Pancreas (tissue), 10 donors: ENCODE measurements at regions not wholly inside any gene's neighbourhood (a gene's known extent, or its start where the extent isn't known, plus 50 kb on each side); places are given as distances from the start of the nearest gene placed in this dataset.

Source experiments
- ATAC-seq, 4 donors: fragments of 200-7000 bp; cut with Tn5 transposase; one replicate each; pipeline versions ENCODE4 v1.8.0 to v1.9.1; 2020; ENCODE audit warnings: mild to moderate bottlenecking in 4 of 4, moderate library complexity in 4 of 4
- DNase-seq, 6 donors: peaks; one replicate each; pipeline ENCODE4 v3.0.0-alpha.2; 2020
- FAIRE-seq: peaks from 2 replicates; lab custom pipeline; 2012; peaks lifted over from hg19 to GRCh38; lab: Jason Lieb, UNC
- H3K27ac ChIP-seq, 4 donors: fragments of 200-600 bp; sonication (generic); 1 replicate in 3 of 4; 2 replicates in 1 of 4; pipeline versions ENCODE4 v1.5.0 to v1.8.0; 2020
- H3K27me3 ChIP-seq, 4 donors: fragments of 200-600 bp; one replicate each; pipeline ENCODE4 v1.8.0; 2021
- H3K36me3 ChIP-seq, 3 donors: fragments of 200-600 bp; sonication (generic) in 1 of 3; one replicate each; pipeline versions ENCODE4 v1.5.0 to v1.8.0; 2020 to 2021
- H3K4me1 ChIP-seq, 3 donors: fragments of 200-600 bp; one replicate each; pipeline ENCODE4 v1.8.0; 2021
- H3K4me3 ChIP-seq, 4 donors: fragments of 200-600 bp; sonication (generic) in 2 of 4; one replicate each; pipeline versions ENCODE4 v1.5.0 to v1.8.0; 2020 to 2021
- H3K9me3 ChIP-seq, 4 donors: fragments of 200-600 bp; one replicate each; pipeline ENCODE4 v1.8.0; 2021
- WGBS, 2 donors: extraction: QIAGEN DNeasy Blood & Tissue Kit; methylation state at CpG; one replicate each; pipeline ENCODE4 v1.1.7; 2013; 5-methylcytosine and 5-hydroxymethylcytosine counted together
- intact Hi-C, 3 donors: fragments of 100-400 bp; cut with DNase I; formaldehyde crosslinking; loops; one replicate each; pipeline versions ENCODE4 v1.11.1 to v1.14.2; 2022
- TF ChIP-seq, protein P1 (sequence below), 4 donors: fragments of 200-600 bp; sonication (generic) in 3 of 4; IDR thresholded peaks; one replicate each; pipeline versions ENCODE4 v1.5.0 to v1.8.0; 2021; ENCODE audit warnings: antibody characterized with exemption in 4 of 4
- donor health status: healthy with polysubstance abuse.
- donor health status: DM: no; HTN: no; CAD: no; lungs with moderate emphysema.
- donor health status: DM: no; HTN: no; CAD: no.
- donor health status: control.
- donor health status: control.
- donor health status: Bipolar disorder and iron deficiency.
- donor health status: DM: yes; HTN: yes; CAD: no.
- donor health status: DM: no; HTN: no; CAD: no.
- donor health status: DM: no; HTN: no; CAD: no.
- donor health status: DM: yes; HTN: yes; CAD: no.

- ATAC-seq, result no peak
- WGBS, 2 donors, result 76 to 84% methylated on average over 5 of the region's 5 CpGs
- TF ChIP-seq, protein P1, sequence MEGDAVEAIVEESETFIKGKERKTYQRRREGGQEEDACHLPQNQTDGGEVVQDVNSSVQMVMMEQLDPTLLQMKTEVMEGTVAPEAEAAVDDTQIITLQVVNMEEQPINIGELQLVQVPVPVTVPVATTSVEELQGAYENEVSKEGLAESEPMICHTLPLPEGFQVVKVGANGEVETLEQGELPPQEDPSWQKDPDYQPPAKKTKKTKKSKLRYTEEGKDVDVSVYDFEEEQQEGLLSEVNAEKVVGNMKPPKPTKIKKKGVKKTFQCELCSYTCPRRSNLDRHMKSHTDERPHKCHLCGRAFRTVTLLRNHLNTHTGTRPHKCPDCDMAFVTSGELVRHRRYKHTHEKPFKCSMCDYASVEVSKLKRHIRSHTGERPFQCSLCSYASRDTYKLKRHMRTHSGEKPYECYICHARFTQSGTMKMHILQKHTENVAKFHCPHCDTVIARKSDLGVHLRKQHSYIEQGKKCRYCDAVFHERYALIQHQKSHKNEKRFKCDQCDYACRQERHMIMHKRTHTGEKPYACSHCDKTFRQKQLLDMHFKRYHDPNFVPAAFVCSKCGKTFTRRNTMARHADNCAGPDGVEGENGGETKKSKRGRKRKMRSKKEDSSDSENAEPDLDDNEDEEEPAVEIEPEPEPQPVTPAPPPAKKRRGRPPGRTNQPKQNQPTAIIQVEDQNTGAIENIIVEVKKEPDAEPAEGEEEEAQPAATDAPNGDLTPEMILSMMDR (IDR thresholded peaks at IDR 0.05), result no peak
- H3K27ac ChIP-seq, result no peak overlapping the region
- FAIRE-seq, result no peak
- H3K4me1 ChIP-seq, result no peaks in the 10 kb centered on the region
- no peak for DNase-seq
- H3K36me3 ChIP-seq, result no peaks in the 10 kb centered on the region
- no peaks in the 10 kb centered on the region for H3K27me3 ChIP-seq
- H3K4me3 ChIP-seq, result no peak overlapping the region
- H3K9me3 ChIP-seq, result no peaks in the 10 kb centered on the region
- intact Hi-C loops, result no loop called here
Observed at GRCh38 chr15:72889545-72889944, 106.0 kb upstream of the ADPGK start.

DNA sequence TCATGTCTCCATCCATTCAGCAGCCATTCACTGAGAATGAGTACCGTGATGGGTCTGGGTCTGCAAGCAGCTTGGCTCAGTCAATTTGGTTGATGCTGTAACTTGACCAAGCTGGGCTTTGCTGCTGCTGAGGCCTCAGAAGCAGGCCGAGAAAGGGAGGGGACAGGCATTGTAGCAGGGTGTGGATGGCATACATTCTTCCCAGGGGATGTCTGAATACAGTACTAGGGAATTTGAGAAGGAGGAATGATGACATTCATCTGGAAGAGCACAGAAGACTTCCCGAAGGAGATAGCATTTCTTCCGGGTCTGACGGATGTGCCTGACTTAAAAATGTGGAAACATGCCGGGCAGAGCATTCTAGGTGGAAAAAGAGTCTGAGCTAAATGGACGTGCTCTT is 105.3 kb upstream of the ADPGK start:
- Histone ChIP-seq H3K27me3 (no peaks in the 10 kb centered on the region), H3K36me3 (no peaks in the 10 kb centered on the region), H3K27ac (no peak overlapping the region), H3K9me3 (no peaks in the 10 kb centered on the region), H3K4me3 (no peak overlapping the region), H3K4me1 (no peaks in the 10 kb centered on the region)
- WGBS, 2 donors, result 76 to 79% methylated on average over 7 of the region's 7 CpGs
- ATAC-seq (no peak), FAIRE-seq (no peak), DNase-seq (no peak)
- TF ChIP-seq, protein P1 (IDR thresholded peaks at IDR 0.05), result no peak
- intact Hi-C loops, result no loop called here

- TF ChIP-seq, protein P1 (IDR thresholded peaks at IDR 0.05), result no peak
Observed at GRCh38 chr15:72888211-72888610, 104.7 kb upstream of the ADPGK start.

GRCh38 chr15:72887376-72887775 is 103.8 kb upstream of the ADPGK start:
- TF ChIP-seq, protein P1 (IDR thresholded peaks at IDR 0.05), result no peak
- H3K27me3 ChIP-seq, result no peaks in the 10 kb centered on the region
- WGBS, 2 donors, result 41 to 57% methylated on average over 1 of the region's 1 CpG
- intact Hi-C loops, result no loop called here
- H3K4me3 ChIP-seq, result no peak overlapping the region
- DNase-seq (no peak), ATAC-seq (no peak), FAIRE-seq (no peak)
- no peak overlapping the region for H3K27ac ChIP-seq
- no peaks in the 10 kb centered on the region for H3K9me3 ChIP-seq
- H3K4me1 ChIP-seq, result no peaks in the 10 kb centered on the region
- H3K36me3 ChIP-seq, result no peaks in the 10 kb centered on the region

More at GRCh38 chr15:72888211-72888610, 104.7 kb upstream of the ADPGK start:
- no peak overlapping the region for H3K4me3 ChIP-seq
- 67 to 80% methylated on average over 1 of the region's 1 CpG for WGBS, 2 donors
- no peaks in the 10 kb centered on the region for H3K27me3 ChIP-seq
- intact Hi-C loops, result no loop called here
- no peak for DNase-seq
- H3K9me3 ChIP-seq, result no peaks in the 10 kb centered on the region
- ATAC-seq, result no peak
- H3K27ac ChIP-seq, result no peak overlapping the region
- FAIRE-seq, result no peak
- H3K4me1 ChIP-seq, result no peaks in the 10 kb centered on the region
- H3K36me3 ChIP-seq, result no peaks in the 10 kb centered on the region

GRCh38 chr15:72884311-72884710 is 100.8 kb upstream of the ADPGK start:
- H3K9me3 ChIP-seq, result no peaks in the 10 kb centered on the region
- no peak for ATAC-seq
- WGBS, 2 donors, result 92 to 95% methylated on average over 7 of the region's 7 CpGs
- intact Hi-C loops, result no loop called here
- no peak overlapping the region for H3K4me3 ChIP-seq
- H3K27ac ChIP-seq, result no peak overlapping the region
- no peak for DNase-seq
- no peak for FAIRE-seq
- no peaks in the 10 kb centered on the region for H3K27me3 ChIP-seq
- TF ChIP-seq, protein P1 (IDR thresholded peaks at IDR 0.05), result no peak
- no peaks in the 10 kb centered on the region for H3K36me3 ChIP-seq
- H3K4me1 ChIP-seq, result no peaks in the 10 kb centered on the region
